Fibroblast of lung (primary cell): ENCODE measurements at regions not wholly inside any gene's neighbourhood (a gene's known extent, or its start where the extent isn't known, plus 50 kb on each side); places are given as distances from the start of the nearest gene placed in this dataset.

Experiments
- DNase-seq, 2 donors: peaks; one replicate each; pipeline versions ENCODE4 v3.0.0 to v3.0.0-alpha.2; 2010; ENCODE audit warnings: low read depth in 2 of 2
- H2AFZ ChIP-seq: 2 replicates; pipeline ENCODE4 v1.5.1; 2012; ENCODE audit warnings: low read length, control low read depth, inconsistent platforms
- H3K27ac ChIP-seq: 2 replicates; pipeline ENCODE4 v1.5.1; 2011; ENCODE audit warnings: low read length, control low read depth; ENCODE audit not compliant: insufficient read depth
- H3K27me3 ChIP-seq: 2 replicates; pipeline ENCODE4 v1.5.1; 2011; ENCODE audit warnings: mild to moderate bottlenecking, low read length; ENCODE audit not compliant: control insufficient read depth, insufficient read depth
- H3K36me3 ChIP-seq: 2 replicates; pipeline ENCODE4 v1.5.1; 2011; ENCODE audit warnings: low read length; ENCODE audit not compliant: control insufficient read depth, insufficient read depth
- H3K4me1 ChIP-seq: 2 replicates; pipeline ENCODE4 v1.5.1; 2011; ENCODE audit warnings: low read length; ENCODE audit not compliant: control insufficient read depth, insufficient read depth; ENCODE audit errors: extremely low read depth
- H3K4me2 ChIP-seq: 2 replicates; pipeline ENCODE4 v1.5.1; 2011; ENCODE audit warnings: low read length, control low read depth; ENCODE audit not compliant: insufficient read depth; ENCODE audit errors: extremely low read depth
- H3K4me3 ChIP-seq, 4 experiments: fragments of 200-600 bp in 1 of 4; sonication (generic) in 1 of 4; replicated peaks in 1 of 4; 2 replicates each; pipeline ENCODE4 v1.5.1; 2011 to 2016; ENCODE audit warnings: low read length in 4 of 4, low read depth in 3 of 4, mild to moderate bottlenecking in 3 of 4, control low read depth in 2 of 4, inconsistent platforms in 1 of 4, mixed read lengths in 1 of 4; ENCODE audit not compliant: insufficient read depth in 1 of 4; ENCODE audit errors: control extremely low read depth in 1 of 4
- H3K79me2 ChIP-seq: 2 replicates; pipeline ENCODE4 v1.5.1; 2012; ENCODE audit warnings: mild to moderate bottlenecking, low read length, inconsistent platforms; ENCODE audit not compliant: control insufficient read depth, insufficient read depth
- H3K9ac ChIP-seq: 2 replicates; pipeline ENCODE4 v1.5.1; 2011; ENCODE audit warnings: mild to moderate bottlenecking, low read length, control low read depth; ENCODE audit not compliant: insufficient read depth
- H3K9me3 ChIP-seq: 2 replicates; pipeline ENCODE4 v1.5.1; 2012; ENCODE audit warnings: low read depth, low read length; ENCODE audit not compliant: control insufficient read depth, insufficient read depth
- H4K20me1 ChIP-seq: 2 replicates; pipeline ENCODE4 v1.5.1; 2011; ENCODE audit warnings: low read length; ENCODE audit not compliant: control insufficient read depth, insufficient read depth; ENCODE audit errors: extremely low read depth
- CTCF ChIP-seq, 2 donors: IDR thresholded peaks in 1 of 2; conservative IDR thresholded peaks in 1 of 2; 1 replicate in 1 of 2; 2 replicates in 1 of 2; pipeline ENCODE4 v1.5.1; 2011 to 2012; ENCODE audit warnings: low read length in 2 of 2, control low read depth in 1 of 2, inconsistent platforms in 1 of 2, low read depth in 1 of 2, mild to moderate bottlenecking in 1 of 2
- EZH2 ChIP-seq: IDR thresholded peaks from 2 replicates; pipeline ENCODE4 v1.5.1; 2012; ENCODE audit warnings: low read length, control low read depth, mild to moderate bottlenecking; ENCODE audit errors: missing control alignments

GRCh38 chr1:59186656-59187055 lies 110.2 kb upstream of the FGGY start:
- no peak for TF ChIP-seq EZH2
- Histone ChIP-seq H3K79me2 (no peaks in the 10 kb centered on the region), H4K20me1 (no peaks in the 10 kb centered on the region), H3K27ac (no peak overlapping the region), H2AFZ (no peak overlapping the region), H3K9ac (no peak overlapping the region), H3K4me1 (no peaks in the 10 kb centered on the region), H3K4me2 (no peak overlapping the region), H3K36me3 (no peaks in the 10 kb centered on the region), H3K4me3 (no peak overlapping the region), H3K27me3 (no peaks in the 10 kb centered on the region), H3K9me3 (no peaks in the 10 kb centered on the region)
- peak; percentile 39 to 50 for DNase-seq

GRCh38 chr1:59188413-59189213 lies 108.3 kb upstream of the FGGY start:
- Histone ChIP-seq H2AFZ (no peak overlapping the region), H3K9ac (no peak overlapping the region), H3K36me3 (no peaks in the 10 kb centered on the region), H3K4me2 (no peak overlapping the region), H3K4me3 (no peak overlapping the region), H4K20me1 (no peaks in the 10 kb centered on the region), H3K4me1 (no peaks in the 10 kb centered on the region), H3K79me2 (no peaks in the 10 kb centered on the region), H3K27me3 (no peaks in the 10 kb centered on the region), H3K27ac (no peak overlapping the region), H3K9me3 (no peaks in the 10 kb centered on the region)
- no peak for TF ChIP-seq EZH2
- no peak for TF ChIP-seq CTCF (conservative IDR thresholded peaks at IDR 0.05 in 1 of 2, IDR thresholded peaks at IDR 0.05 in 1 of 2; ENCODE audit: low read depth in 1 of 2, low read length in 2 of 2)
- DNase-seq, result no peak

GRCh38 chr1:59193443-59194093 lies 103.3 kb upstream of the FGGY start:
- Histone ChIP-seq H3K9ac (no peak overlapping the region), H3K27me3 (no peaks in the 10 kb centered on the region), H3K9me3 (no peaks in the 10 kb centered on the region), H3K27ac (no peak overlapping the region), H3K4me3 (no peak overlapping the region), H3K79me2 (no peaks in the 10 kb centered on the region), H4K20me1 (no peaks in the 10 kb centered on the region), H3K36me3 (no peaks in the 10 kb centered on the region), H2AFZ (no peak overlapping the region), H3K4me1 (no peaks in the 10 kb centered on the region), H3K4me2 (no peak overlapping the region)
- DNase-seq, result no peak
- no peak for TF ChIP-seq EZH2
- TF ChIP-seq CTCF (conservative IDR thresholded peaks at IDR 0.05 in 1 of 2, IDR thresholded peaks at IDR 0.05 in 1 of 2; ENCODE audit: low read depth in 1 of 2, low read length in 2 of 2), result no peak
